Trophoblast cell (in vitro differentiated cells and primary cell): ENCODE measurements at regions not wholly inside any gene's neighbourhood (a gene's known extent, or its start where the extent isn't known, plus 50 kb on each side); places are given as distances from the start of the nearest gene placed in this dataset.
A peak's percentile ranks its signal among the peaks of the same experiment; 100 is the strongest.

Source experiments
- DNase-seq, 2 donors: peaks; one replicate each; pipeline ENCODE4 v3.0.0-alpha.2; 2016
- H2AFZ ChIP-seq: 2 replicates; pipeline ENCODE4 v1.6.1; 2013; ENCODE audit warnings: low read length, moderate library complexity, mild to moderate bottlenecking; ENCODE audit not compliant: insufficient read depth, poor library complexity
- H2AK5ac ChIP-seq: 2 replicates; pipeline ENCODE4 v1.6.1; 2013; ENCODE audit warnings: mild to moderate bottlenecking, low read length
- H2BK120ac ChIP-seq: 2 replicates; pipeline ENCODE4 v1.6.1; 2013; ENCODE audit warnings: low read length, mild to moderate bottlenecking, moderate library complexity; ENCODE audit not compliant: insufficient read depth, poor library complexity
- H2BK12ac ChIP-seq: 2 replicates; pipeline ENCODE4 v1.6.1; 2013; ENCODE audit warnings: mild to moderate bottlenecking, low read length, moderate library complexity
- H2BK5ac ChIP-seq: 2 replicates; pipeline ENCODE4 v1.6.1; 2013; ENCODE audit warnings: low read length, low read depth, moderate library complexity, mild to moderate bottlenecking; ENCODE audit not compliant: poor library complexity
- H3K14ac ChIP-seq: 2 replicates; pipeline ENCODE4 v1.6.1; 2013; ENCODE audit warnings: mild to moderate bottlenecking, low read length
- H3K18ac ChIP-seq: 2 replicates; pipeline ENCODE4 v1.6.1; 2013; ENCODE audit warnings: mild to moderate bottlenecking, low read length
- H3K23ac ChIP-seq: 2 replicates; pipeline ENCODE4 v1.6.1; 2013; ENCODE audit warnings: low read length
- H3K27ac ChIP-seq: 2 replicates; pipeline ENCODE4 v1.5.1; 2013; ENCODE audit warnings: low read depth, mild to moderate bottlenecking, inconsistent platforms, low read length, moderate library complexity
- H3K27me3 ChIP-seq: 2 replicates; pipeline ENCODE4 v1.6.1; 2013; ENCODE audit warnings: inconsistent platforms, mild to moderate bottlenecking, low read length, moderate library complexity; ENCODE audit not compliant: insufficient read depth
- H3K36me3 ChIP-seq, 2 experiments: 1 replicate in 1 of 2; 2 replicates in 1 of 2; pipeline ENCODE4 v1.6.1; 2013; ENCODE audit warnings: low read length in 2 of 2, mild to moderate bottlenecking in 2 of 2, moderate library complexity in 1 of 2; ENCODE audit not compliant: insufficient read depth in 2 of 2, control insufficient read depth in 1 of 2
- H3K4ac ChIP-seq: 2 replicates; pipeline ENCODE4 v1.6.1; 2013; ENCODE audit warnings: low read depth, mild to moderate bottlenecking, low read length, moderate library complexity
- H3K4me1 ChIP-seq, 2 experiments: 1 replicate in 1 of 2; 2 replicates in 1 of 2; pipeline ENCODE4 v1.6.1; 2013; ENCODE audit warnings: low read length in 2 of 2, mild to moderate bottlenecking in 2 of 2, moderate library complexity in 1 of 2; ENCODE audit not compliant: insufficient read depth in 2 of 2, control insufficient read depth in 1 of 2
- H3K4me2 ChIP-seq: 2 replicates; pipeline ENCODE4 v1.6.1; 2013; ENCODE audit warnings: inconsistent platforms, mild to moderate bottlenecking, low read length, moderate library complexity
- H3K4me3 ChIP-seq: 2 replicates; pipeline ENCODE4 v1.5.1; 2013; ENCODE audit warnings: mild to moderate bottlenecking, low read depth, low read length, inconsistent platforms
- H3K79me1 ChIP-seq: one replicate; pipeline ENCODE4 v1.6.1; 2013; ENCODE audit warnings: low read length
- H3K79me2 ChIP-seq: 2 replicates; pipeline ENCODE4 v1.6.1; 2013; ENCODE audit warnings: low read length, mild to moderate bottlenecking; ENCODE audit not compliant: control insufficient read depth, insufficient read depth, poor library complexity
- H3K9ac ChIP-seq: 2 replicates; pipeline ENCODE4 v1.6.1; 2013; ENCODE audit warnings: mild to moderate bottlenecking, low read length
- H3K9me3 ChIP-seq: 2 replicates; pipeline ENCODE4 v1.6.1; 2013; ENCODE audit warnings: low read depth, mild to moderate bottlenecking, control low read depth, inconsistent platforms, low read length; ENCODE audit not compliant: insufficient read depth
- H4K12ac ChIP-seq: 2 replicates; pipeline ENCODE4 v1.6.1; 2013; ENCODE audit warnings: low read depth, mild to moderate bottlenecking, low read length, moderate library complexity
- H4K8ac ChIP-seq: 2 replicates; pipeline ENCODE4 v1.6.1; 2013; ENCODE audit warnings: low read depth, mild to moderate bottlenecking, low read length, moderate library complexity
- H4K91ac ChIP-seq: one replicate; pipeline ENCODE4 v1.6.1; 2013; ENCODE audit warnings: low read depth, mild to moderate bottlenecking, low read length, moderate library complexity
- WGBS: extraction: QIAGEN DNeasy Blood & Tissue Kit; methylation state at CpG from one replicate; pipeline ENCODE4 v1.1.7; 2013; ENCODE audit warnings: missing lambda C conversion rate; ENCODE audit not compliant: insufficient read length, insufficient coverage; ENCODE audit errors: extremely low coverage; 5-methylcytosine and 5-hydroxymethylcytosine counted together

GRCh38 chr6:156634048-156634447 lies 143.1 kb upstream of the ARID1B start:
- Histone ChIP-seq H3K18ac (no peak overlapping the region), H3K79me2 (no peaks in the 10 kb centered on the region), H3K79me1 (no peaks in the 10 kb centered on the region), H4K12ac (no peak overlapping the region), H2BK120ac (no peak overlapping the region), H3K4me3 (no peak overlapping the region), H2AK5ac (no peak overlapping the region), H3K9me3 (no peaks in the 10 kb centered on the region), H3K23ac (no peak overlapping the region), H3K4me2 (no peak overlapping the region), H2BK12ac (no peak overlapping the region), H4K8ac (no peak overlapping the region), H3K4me1 (no peaks in the 10 kb centered on the region), H3K14ac (no peak overlapping the region), H3K27me3 (no peaks in the 10 kb centered on the region), H2AFZ (no peak overlapping the region), H2BK5ac (no peak overlapping the region), H3K36me3 (no peaks in the 10 kb centered on the region), H3K27ac (no peak overlapping the region), H3K4ac (no peak overlapping the region), H3K9ac (no peak overlapping the region), H4K91ac (no peak overlapping the region)
- no peak for DNase-seq
- no CpG with 5 or more reads among the region's 4 CpGs for WGBS

DNA sequence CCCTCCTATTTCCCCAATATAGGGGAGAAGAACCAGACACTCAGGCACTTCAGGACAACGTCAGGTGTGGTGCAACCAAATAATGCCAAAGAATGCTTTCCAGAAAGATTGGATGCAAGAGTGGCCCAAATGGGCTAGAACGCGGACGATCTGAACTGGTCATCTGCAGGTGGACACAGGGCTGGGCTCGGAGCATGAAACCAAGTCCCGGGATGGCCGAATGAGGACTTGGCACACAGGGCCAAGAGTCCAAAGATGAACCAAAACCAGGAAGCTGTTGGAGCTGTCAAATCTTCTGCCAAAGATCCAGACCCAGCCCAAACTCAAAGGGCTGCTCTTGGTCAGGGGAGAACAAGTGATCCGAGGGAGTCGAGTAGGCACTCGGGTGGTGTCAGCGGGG lies 143.9 kb upstream of the ARID1B start:
- H2BK5ac ChIP-seq, result no peak overlapping the region
- H3K79me2 ChIP-seq, result no peaks in the 10 kb centered on the region
- no CpG with 5 or more reads among the region's 11 CpGs for WGBS
- H2BK120ac ChIP-seq, result no peak overlapping the region
- H3K36me3 ChIP-seq, result no peaks in the 10 kb centered on the region
- H3K79me1 ChIP-seq, result no peaks in the 10 kb centered on the region
- H3K4ac ChIP-seq, result no peak overlapping the region
- H2AK5ac ChIP-seq, result no peak overlapping the region
- no peak overlapping the region for H3K23ac ChIP-seq
- no peak overlapping the region for H2AFZ ChIP-seq
- H2BK12ac ChIP-seq, result no peak overlapping the region
- no peak overlapping the region for H3K27ac ChIP-seq
- H3K4me3 ChIP-seq, result no peak overlapping the region
- no peak overlapping the region for H3K14ac ChIP-seq
- H3K9me3 ChIP-seq, result no peaks in the 10 kb centered on the region
- H4K8ac ChIP-seq, result no peak overlapping the region
- no peak overlapping the region for H3K18ac ChIP-seq
- DNase-seq, result no peak
- no peak overlapping the region for H3K4me2 ChIP-seq
- H4K91ac ChIP-seq, result no peak overlapping the region
- H3K27me3 ChIP-seq, result no peaks in the 10 kb centered on the region
- H3K4me1 ChIP-seq, result no peaks in the 10 kb centered on the region
- H3K9ac ChIP-seq, result no peak overlapping the region
- no peak overlapping the region for H4K12ac ChIP-seq

GRCh38 chr6:156630613-156631302 lies 146.4 kb upstream of the ARID1B start:
- Histone ChIP-seq H2BK12ac (no peak overlapping the region), H2AK5ac (no peak overlapping the region), H3K79me1 (no peaks in the 10 kb centered on the region), H3K9ac (no peak overlapping the region), H3K4me3 (no peak overlapping the region), H4K12ac (no peak overlapping the region), H2AFZ (no peak overlapping the region), H3K36me3 (no peaks in the 10 kb centered on the region), H2BK5ac (no peak overlapping the region), H3K23ac (no peak overlapping the region), H4K91ac (no peak overlapping the region), H3K4me2 (no peak overlapping the region), H3K27ac (no peak overlapping the region), H3K4ac (no peak overlapping the region), H3K27me3 (no peaks in the 10 kb centered on the region), H3K9me3 (no peaks in the 10 kb centered on the region), H3K14ac (no peak overlapping the region), H3K79me2 (no peaks in the 10 kb centered on the region), H2BK120ac (no peak overlapping the region), H3K18ac (no peak overlapping the region), H3K4me1 (no peaks in the 10 kb centered on the region), H4K8ac (no peak overlapping the region)
- WGBS, result no CpG with 5 or more reads among the region's 36 CpGs
- DNase-seq, result no peak

GRCh38 chr6:156628805-156629204 lies 148.4 kb upstream of the ARID1B start:
- H3K27me3 ChIP-seq, result no peaks in the 10 kb centered on the region
- H4K8ac ChIP-seq, result no peak overlapping the region
- H2BK5ac ChIP-seq, result no peak overlapping the region
- H3K4me1 ChIP-seq, result no peaks in the 10 kb centered on the region
- no peak overlapping the region for H3K9ac ChIP-seq
- no peaks in the 10 kb centered on the region for H3K36me3 ChIP-seq
- no peak overlapping the region for H4K12ac ChIP-seq
- WGBS, result no CpG with 5 or more reads among the region's 3 CpGs
- no peak overlapping the region for H3K27ac ChIP-seq
- H3K14ac ChIP-seq, result no peak overlapping the region
- DNase-seq, result peak in 1 of 2 donors; percentile 4
- H2BK120ac ChIP-seq, result no peak overlapping the region
- H2AFZ ChIP-seq, result no peak overlapping the region
- no peak overlapping the region for H3K4me2 ChIP-seq
- no peaks in the 10 kb centered on the region for H3K79me2 ChIP-seq
- H3K4me3 ChIP-seq, result no peak overlapping the region
- no peak overlapping the region for H3K23ac ChIP-seq
- H3K18ac ChIP-seq, result no peak overlapping the region
- no peak overlapping the region for H2AK5ac ChIP-seq
- no peaks in the 10 kb centered on the region for H3K9me3 ChIP-seq
- no peaks in the 10 kb centered on the region for H3K79me1 ChIP-seq
- no peak overlapping the region for H3K4ac ChIP-seq
- H4K91ac ChIP-seq, result no peak overlapping the region
- H2BK12ac ChIP-seq, result no peak overlapping the region
